ENCODE measurements at regions not wholly inside any gene's neighbourhood (a gene's known extent, or its start where the extent isn't known, plus 50 kb on each side); places are given as distances from the start of the nearest gene placed in this dataset.

DNA sequence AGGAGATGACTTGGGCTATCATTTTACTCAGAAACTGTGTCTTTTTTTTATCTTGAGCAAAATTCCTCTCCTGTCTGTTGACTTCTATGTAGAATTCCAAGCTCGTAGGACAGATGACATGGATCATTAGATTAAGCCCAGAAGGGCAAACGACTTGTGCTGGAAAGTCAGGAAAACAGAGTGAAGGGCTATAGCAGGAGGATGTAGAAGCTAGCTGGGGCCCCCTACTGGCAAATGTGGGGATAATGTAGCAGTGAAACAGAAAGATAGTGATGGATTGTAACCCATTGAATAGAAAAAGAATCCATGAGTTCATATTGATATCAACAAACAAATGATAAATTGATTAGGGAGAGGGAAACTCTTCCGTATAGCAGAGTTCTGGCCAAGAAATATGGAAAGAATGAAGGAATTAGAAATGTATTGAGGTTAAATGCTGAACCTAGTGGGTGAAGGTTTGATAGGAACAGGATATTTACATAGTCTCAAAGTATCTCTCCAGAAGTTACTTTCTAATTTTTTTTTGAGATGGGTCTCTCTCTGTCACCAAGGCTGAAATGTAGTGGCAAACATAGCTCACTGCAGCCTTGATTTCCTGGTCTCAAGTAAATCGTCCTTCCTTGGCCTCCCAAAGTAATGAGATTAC lies 103.6 kb downstream of the LYZL1 start:
- TF ChIP-seq ZNF747 (tag by site-specific recombination; IDR thresholded peaks at IDR 0.05), result no peak
- TF ChIP-seq ZNF121 (tag by site-specific recombination; IDR thresholded peaks at IDR 0.05), result no peak
- TF ChIP-seq ATF2 (tag by site-specific recombination; IDR thresholded peaks at IDR 0.05; ENCODE audit: low read depth), result no peak
- TF ChIP-seq, protein P1, sequence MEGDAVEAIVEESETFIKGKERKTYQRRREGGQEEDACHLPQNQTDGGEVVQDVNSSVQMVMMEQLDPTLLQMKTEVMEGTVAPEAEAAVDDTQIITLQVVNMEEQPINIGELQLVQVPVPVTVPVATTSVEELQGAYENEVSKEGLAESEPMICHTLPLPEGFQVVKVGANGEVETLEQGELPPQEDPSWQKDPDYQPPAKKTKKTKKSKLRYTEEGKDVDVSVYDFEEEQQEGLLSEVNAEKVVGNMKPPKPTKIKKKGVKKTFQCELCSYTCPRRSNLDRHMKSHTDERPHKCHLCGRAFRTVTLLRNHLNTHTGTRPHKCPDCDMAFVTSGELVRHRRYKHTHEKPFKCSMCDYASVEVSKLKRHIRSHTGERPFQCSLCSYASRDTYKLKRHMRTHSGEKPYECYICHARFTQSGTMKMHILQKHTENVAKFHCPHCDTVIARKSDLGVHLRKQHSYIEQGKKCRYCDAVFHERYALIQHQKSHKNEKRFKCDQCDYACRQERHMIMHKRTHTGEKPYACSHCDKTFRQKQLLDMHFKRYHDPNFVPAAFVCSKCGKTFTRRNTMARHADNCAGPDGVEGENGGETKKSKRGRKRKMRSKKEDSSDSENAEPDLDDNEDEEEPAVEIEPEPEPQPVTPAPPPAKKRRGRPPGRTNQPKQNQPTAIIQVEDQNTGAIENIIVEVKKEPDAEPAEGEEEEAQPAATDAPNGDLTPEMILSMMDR (tag by site-specific recombination; IDR thresholded peaks at IDR 0.05), result no peak; the same call in 1 of the 2 replicates
